HL-60 (cell line): ENCODE measurements at regions not wholly inside any gene's neighbourhood (a gene's known extent, or its start where the extent isn't known, plus 50 kb on each side); places are given as distances from the start of the nearest gene placed in this dataset.

Experiments
- CTCF ChIP-seq: IDR thresholded peaks from one replicate; pipeline ENCODE4 v1.5.1; 2011; ENCODE audit warnings: low read length, control low read depth, inconsistent platforms; ENCODE audit not compliant: insufficient read depth
- REST ChIP-seq: IDR thresholded peaks from 2 replicates; pipeline ENCODE4 v1.6.1; 2012; ENCODE audit warnings: low read depth; ENCODE audit not compliant: insufficient replicate concordance

DNA sequence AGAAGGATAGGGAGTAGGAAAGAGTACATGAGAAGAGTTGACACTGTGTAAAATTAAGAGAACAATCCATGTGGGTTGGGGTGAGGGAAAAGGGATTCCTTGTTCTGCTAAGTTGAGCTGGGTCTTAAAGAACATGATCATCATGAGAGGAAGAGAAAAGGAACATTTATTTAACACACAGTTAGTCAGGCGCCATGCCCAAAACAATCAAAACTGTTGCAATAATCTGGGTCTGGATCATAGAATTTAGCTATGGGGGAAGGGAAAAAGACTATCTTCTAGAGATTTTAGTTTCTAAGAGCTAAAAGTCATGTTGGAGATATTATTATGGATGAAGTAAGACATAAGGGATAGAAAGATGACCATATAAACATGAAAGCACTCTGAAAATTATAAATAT lies 178.9 kb downstream of the SEM1 start:
- TF ChIP-seq CTCF (no peak), REST (no peak)
